GM18499 (cell line): ENCODE measurements at regions not wholly inside any gene's neighbourhood (a gene's known extent, or its start where the extent isn't known, plus 50 kb on each side); places are given as distances from the start of the nearest gene placed in this dataset.

Experiments used
- ATAC-seq: cut with Tn5 transposase; IDR thresholded peaks from one replicate; pipeline ENCODE4 v1.9.1; 2021; ENCODE audit warnings: moderate number of reproducible peaks; ENCODE audit not compliant: insufficient read depth, unreplicated experiment

GRCh38 chr12:126636821-126637220 lies 1571.6 kb downstream of the AACS start:
- no peak for ATAC-seq

GRCh38 chr12:126644236-126645020 lies 1579.2 kb downstream of the AACS start:
- no peak for ATAC-seq

GRCh38 chr12:126648074-126648473 lies 1582.8 kb downstream of the AACS start:
- ATAC-seq, result no peak

GRCh38 chr12:126651133-126651532 lies 1585.9 kb downstream of the AACS start:
- ATAC-seq, result no peak

- ATAC-seq, result no peak
Measured at GRCh38 chr12:126663304-126664094, 1598.3 kb downstream of the AACS start.

- no peak for ATAC-seq
Measured at GRCh38 chr12:126667339-126667738, 1599.6 kb upstream of the TMEM132C start.

GRCh38 chr12:126668538-126668937 lies 1598.4 kb upstream of the TMEM132C start:
- ATAC-seq, result no peak

- ATAC-seq, result no peak
Measured at GRCh38 chr12:126668961-126669360, 1598.0 kb upstream of the TMEM132C start.

- no peak for ATAC-seq
Measured at GRCh38 chr12:126676434-126676833, 1590.5 kb upstream of the TMEM132C start.

GRCh38 chr12:126681676-126682075 lies 1585.3 kb upstream of the TMEM132C start:
- ATAC-seq, result no peak

GRCh38 chr12:126684703-126685102 lies 1582.3 kb upstream of the TMEM132C start:
- no peak for ATAC-seq

- ATAC-seq, result no peak
Measured at GRCh38 chr12:126685636-126686035, 1581.3 kb upstream of the TMEM132C start.

GRCh38 chr12:126688556-126688955 lies 1578.4 kb upstream of the TMEM132C start:
- ATAC-seq, result no peak

GRCh38 chr12:126700096-126700495 lies 1566.9 kb upstream of the TMEM132C start:
- ATAC-seq, result no peak

GRCh38 chr12:126704609-126705008 lies 1562.4 kb upstream of the TMEM132C start:
- ATAC-seq, result no peak

GRCh38 chr12:126706300-126706699 lies 1560.7 kb upstream of the TMEM132C start:
- ATAC-seq, result no peak

- ATAC-seq, result no peak
Measured at GRCh38 chr12:126708492-126708896, 1558.5 kb upstream of the TMEM132C start.

- ATAC-seq, result no peak
Measured at GRCh38 chr12:126718365-126718764, 1548.6 kb upstream of the TMEM132C start.

- ATAC-seq, result no peak
Measured at GRCh38 chr12:126719912-126720705, 1546.9 kb upstream of the TMEM132C start.

GRCh38 chr12:126726481-126727217 lies 1540.3 kb upstream of the TMEM132C start:
- no peak for ATAC-seq
